Type B pancreatic cell (in vitro differentiated cells): ENCODE measurements at regions not wholly inside any gene's neighbourhood (a gene's known extent, or its start where the extent isn't known, plus 50 kb on each side); places are given as distances from the start of the nearest gene placed in this dataset.

Experiments used
- DNase-seq: peaks from one replicate; pipeline ENCODE4 v3.0.0; 2021; ENCODE audit warnings: mixed read lengths; ENCODE audit not compliant: unreplicated experiment; ENCODE audit errors: extremely low spot score
- H3K27ac Mint-ChIP-seq: 2 replicates; pipeline ENCODE4 v1.8.0; 2021; ENCODE audit warnings: mild to moderate bottlenecking, mixed read lengths
- H3K27me3 Mint-ChIP-seq: 2 replicates; pipeline ENCODE4 v1.8.0; 2021; ENCODE audit warnings: mixed read lengths
- H3K36me3 Mint-ChIP-seq: 2 replicates; pipeline ENCODE4 v1.8.0; 2021; ENCODE audit warnings: mixed read lengths
- H3K4me1 Mint-ChIP-seq: one replicate; pipeline ENCODE4 v1.8.0; 2021; ENCODE audit warnings: mixed read lengths; ENCODE audit not compliant: unreplicated experiment
- H3K4me3 Mint-ChIP-seq: 2 replicates; pipeline ENCODE4 v1.8.0; 2021; ENCODE audit warnings: mild to moderate bottlenecking, mixed read lengths
- H3K9me3 Mint-ChIP-seq: 2 replicates; pipeline ENCODE4 v1.8.0; 2021; ENCODE audit warnings: mixed read lengths
- CTCF ChIP-seq: fragments of 200-600 bp; sonication (generic); conservative IDR thresholded peaks from 2 replicates; pipeline ENCODE4 v1.5.0; 2021; ENCODE audit warnings: antibody characterized with exemption, mild to moderate bottlenecking

- no peak for DNase-seq
- Mint-ChIP-seq H3K27me3 (peaks cover 15% of the 10 kb centered on the region), H3K9me3 (no peaks in the 10 kb centered on the region), H3K36me3 (no peaks in the 10 kb centered on the region), H3K27ac (no peak overlapping the region), H3K4me1 (no peaks in the 10 kb centered on the region), H3K4me3 (no peak overlapping the region)
- no peak for TF ChIP-seq CTCF
These were observed 324.6 kb upstream of the CDH11 start for GRCh38 chr16:65446427-65446826.

- Mint-ChIP-seq H3K4me3 (no peak overlapping the region), H3K4me1 (no peaks in the 10 kb centered on the region), H3K27ac (no peak overlapping the region), H3K36me3 (no peaks in the 10 kb centered on the region), H3K27me3 (peaks cover 17% of the 10 kb centered on the region), H3K9me3 (no peaks in the 10 kb centered on the region)
- TF ChIP-seq CTCF = no peak
- no peak for DNase-seq
These were observed 323.7 kb upstream of the CDH11 start for GRCh38 chr16:65445313-65446260.

GRCh38 chr16:65441501-65441900 is 319.6 kb upstream of the CDH11 start:
- Mint-ChIP-seq H3K4me1 (peaks cover 4% of the 10 kb centered on the region), H3K27me3 (peaks cover 27% of the 10 kb centered on the region), H3K27ac (no peak overlapping the region), H3K4me3 (no peak overlapping the region), H3K9me3 (no peaks in the 10 kb centered on the region), H3K36me3 (no peaks in the 10 kb centered on the region)
- no peak for TF ChIP-seq CTCF
- DNase-seq = no peak

- Mint-ChIP-seq H3K27ac (no peak overlapping the region), H3K9me3 (no peaks in the 10 kb centered on the region), H3K36me3 (no peaks in the 10 kb centered on the region), H3K4me1 (no peaks in the 10 kb centered on the region), H3K4me3 (no peak overlapping the region), H3K27me3 (peaks cover 19% of the 10 kb centered on the region)
- TF ChIP-seq CTCF = no peak
- DNase-seq = no peak
These were observed 307.8 kb upstream of the CDH11 start for GRCh38 chr16:65429504-65430181.

- no peak for TF ChIP-seq CTCF
- Mint-ChIP-seq H3K36me3 (no peaks in the 10 kb centered on the region), H3K4me3 (no peak overlapping the region), H3K4me1 (no peaks in the 10 kb centered on the region), H3K27me3 (peaks cover 9% of the 10 kb centered on the region), H3K9me3 (peaks cover 8% of the 10 kb centered on the region), H3K27ac (no peak overlapping the region)
- no peak for DNase-seq
These were observed 304.6 kb upstream of the CDH11 start for GRCh38 chr16:65426484-65426883.
